NT2/D1 (cell line): ENCODE measurements at regions not wholly inside any gene's neighbourhood (a gene's known extent, or its start where the extent isn't known, plus 50 kb on each side); places are given as distances from the start of the nearest gene placed in this dataset.

Source experiments
- DNase-seq: peaks from one replicate; pipeline ENCODE4 v3.0.0-alpha.2; 2011; ENCODE audit warnings: low read depth, low spot score
- H3K27me3 ChIP-seq: 2 replicates; pipeline ENCODE4 v1.6.0; 2011; ENCODE audit warnings: mild to moderate bottlenecking; ENCODE audit not compliant: insufficient read length, insufficient read depth
- H3K36me3 ChIP-seq: 2 replicates; pipeline ENCODE4 v1.6.1; 2011; ENCODE audit warnings: mild to moderate bottlenecking, low read length, mixed read lengths; ENCODE audit not compliant: insufficient read depth, insufficient read length
- H3K4me1 ChIP-seq: 2 replicates; pipeline ENCODE4 v1.5.1; 2011; ENCODE audit not compliant: insufficient read depth, insufficient read length
- H3K4me3 ChIP-seq: 2 replicates; pipeline ENCODE4 v1.5.1; 2011; ENCODE audit warnings: low read depth; ENCODE audit not compliant: insufficient read length
- H3K9ac ChIP-seq: 2 replicates; pipeline ENCODE4 v1.6.0; 2011; ENCODE audit warnings: low read depth; ENCODE audit not compliant: insufficient read length
- H3K9me3 ChIP-seq: 2 replicates; pipeline ENCODE4 v1.5.1; 2011; ENCODE audit warnings: mild to moderate bottlenecking, low read length; ENCODE audit not compliant: insufficient read depth
- SUZ12 ChIP-seq: IDR thresholded peaks from 2 replicates; pipeline ENCODE4 v1.6.1; 2011; ENCODE audit not compliant: insufficient read length, insufficient read depth; ENCODE audit errors: extremely low read depth
- YY1 ChIP-seq: IDR thresholded peaks from 2 replicates; pipeline ENCODE4 v1.6.1; 2011; ENCODE audit not compliant: insufficient read length, insufficient read depth
- ZNF274 ChIP-seq: IDR thresholded peaks from 2 replicates; pipeline ENCODE4 v1.6.1; 2011; ENCODE audit warnings: mild to moderate bottlenecking, low read depth, low read length

DNA sequence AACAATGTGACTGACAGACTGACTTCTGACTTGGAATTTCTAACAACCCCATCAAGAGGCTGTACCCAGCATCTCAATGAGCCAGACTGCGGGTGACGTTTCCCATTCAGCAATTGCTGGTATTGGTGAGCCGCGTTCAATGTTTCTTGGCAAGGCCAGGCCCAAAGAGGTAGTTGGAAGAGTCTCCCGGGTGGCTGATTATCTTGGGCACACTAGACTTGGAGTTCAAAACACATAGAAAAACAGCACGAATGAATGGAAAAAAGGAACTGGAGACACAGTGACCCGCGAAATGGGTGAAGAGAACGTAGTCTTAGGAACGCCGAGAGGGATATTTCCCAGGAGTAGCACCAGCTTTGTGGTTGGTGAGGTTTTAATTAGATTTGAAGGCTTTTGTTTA is 81.1 kb upstream of the SLC22A11 start:
- no peak for DNase-seq
- TF ChIP-seq ZNF274 (no peak), YY1 (no peak), SUZ12 (no peak)
- H3K27me3 ChIP-seq, result no peaks in the 10 kb centered on the region

DNA sequence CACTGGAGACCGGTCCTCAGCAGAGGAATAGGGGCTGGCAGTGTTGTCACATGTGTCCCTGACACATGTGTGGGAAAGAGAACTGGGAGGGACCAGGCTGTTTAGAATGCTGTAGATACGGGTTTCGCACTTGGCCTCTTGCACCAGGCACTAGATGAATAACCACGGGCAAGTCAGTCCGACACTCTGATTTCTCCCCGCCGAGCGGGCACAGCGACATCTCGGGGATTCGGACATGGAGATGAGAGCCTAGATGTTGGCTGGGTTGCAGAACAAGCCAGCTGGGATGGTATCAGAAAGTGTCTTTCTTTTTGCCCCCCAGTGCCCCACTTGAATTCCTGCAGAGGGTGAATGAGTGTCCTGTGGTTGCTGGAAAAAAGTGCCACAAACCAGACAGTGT is 80.6 kb upstream of the SLC22A11 start:
- Histone ChIP-seq H3K36me3 (no peaks in the 10 kb centered on the region), H3K9me3 (no peaks in the 10 kb centered on the region), H3K4me3 (no peak overlapping the region), H3K9ac (no peak overlapping the region), H3K4me1 (peaks cover 14% of the 10 kb centered on the region), H3K27me3 (no peaks in the 10 kb centered on the region)
- TF ChIP-seq SUZ12 (no peak), YY1 (no peak), ZNF274 (no peak)
- DNase-seq, result no peak

More for the DNA sequence above, 81.1 kb upstream of the SLC22A11 start:
- H3K9me3 ChIP-seq, result no peaks in the 10 kb centered on the region
- no peak overlapping the region for H3K4me3 ChIP-seq
- H3K9ac ChIP-seq, result no peak overlapping the region
- peaks cover 14% of the 10 kb centered on the region for H3K4me1 ChIP-seq
- no peaks in the 10 kb centered on the region for H3K36me3 ChIP-seq

- peaks cover 14% of the 10 kb centered on the region for H3K4me1 ChIP-seq
- no peak for TF ChIP-seq ZNF274
- TF ChIP-seq YY1, result no peak
- TF ChIP-seq SUZ12, result no peak
Measured at GRCh38 chr11:64476881-64477280, 78.9 kb upstream of the SLC22A11 start.

DNA sequence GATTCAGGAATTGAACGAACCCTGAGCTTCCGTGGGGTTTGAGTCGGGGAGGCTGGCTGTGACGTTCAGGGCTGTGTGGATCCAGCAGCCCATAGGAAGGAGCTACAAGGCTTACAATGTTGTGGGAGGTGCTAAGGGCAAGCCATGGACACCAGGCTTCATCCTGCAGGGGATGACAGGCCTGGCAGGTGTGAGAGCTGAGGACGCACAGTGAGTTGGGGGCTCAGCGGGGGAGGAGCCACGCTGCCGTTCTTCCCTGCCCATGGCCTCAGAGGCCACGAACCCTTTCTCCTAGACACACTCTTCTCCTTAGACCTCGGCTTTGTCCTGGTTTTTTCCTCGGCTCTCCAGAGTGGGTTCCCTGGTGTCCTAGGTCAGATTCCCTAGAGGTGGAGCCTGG is 78.1 kb upstream of the SLC22A11 start:
- no peaks in the 10 kb centered on the region for H3K9me3 ChIP-seq
- TF ChIP-seq YY1 (no peak), SUZ12 (no peak), ZNF274 (no peak)
- no peak overlapping the region for H3K4me3 ChIP-seq
- no peaks in the 10 kb centered on the region for H3K36me3 ChIP-seq
- H3K4me1 ChIP-seq, result peaks cover 14% of the 10 kb centered on the region
- H3K9ac ChIP-seq, result no peak overlapping the region
- H3K27me3 ChIP-seq, result no peaks in the 10 kb centered on the region
- DNase-seq, result no peak

More at GRCh38 chr11:64476881-64477280, 78.9 kb upstream of the SLC22A11 start:
- H3K9ac ChIP-seq, result no peak overlapping the region
- H3K4me3 ChIP-seq, result no peak overlapping the region
- H3K36me3 ChIP-seq, result no peaks in the 10 kb centered on the region
- no peaks in the 10 kb centered on the region for H3K9me3 ChIP-seq
- no peak for DNase-seq
- H3K27me3 ChIP-seq, result no peaks in the 10 kb centered on the region

DNA sequence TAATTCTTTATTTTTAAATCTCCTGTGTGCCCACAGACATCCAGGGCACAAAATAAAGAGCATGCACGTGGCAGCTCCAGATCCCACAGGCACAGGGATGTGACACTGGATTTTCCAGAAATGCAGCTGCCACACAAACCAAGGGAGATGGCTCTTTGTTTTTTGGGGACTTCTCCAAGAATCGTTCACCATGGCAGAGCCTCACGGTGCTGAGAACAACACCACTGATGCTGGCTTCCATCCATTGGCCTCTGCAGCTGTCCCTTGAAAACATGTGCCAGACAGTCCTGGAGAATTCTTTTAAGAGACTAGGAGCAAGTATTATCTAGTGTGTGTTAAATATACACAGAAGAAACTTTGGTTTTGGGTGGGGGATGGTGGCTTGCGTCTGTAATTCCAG is 73.2 kb upstream of the SLC22A11 start:
- DNase-seq, result no peak
- Histone ChIP-seq H3K4me3 (no peak overlapping the region), H3K9me3 (no peaks in the 10 kb centered on the region), H3K9ac (no peak overlapping the region), H3K27me3 (no peaks in the 10 kb centered on the region), H3K36me3 (no peaks in the 10 kb centered on the region), H3K4me1 (peaks cover 5% of the 10 kb centered on the region)
- TF ChIP-seq SUZ12 (no peak), ZNF274 (no peak), YY1 (no peak)

- Histone ChIP-seq H3K9me3 (no peaks in the 10 kb centered on the region), H3K9ac (no peak overlapping the region), H3K27me3 (peaks cover 1% of the 10 kb centered on the region), H3K4me3 (no peak overlapping the region), H3K36me3 (no peaks in the 10 kb centered on the region), H3K4me1 (no peaks in the 10 kb centered on the region)
- DNase-seq, result no peak
- TF ChIP-seq ZNF274 (no peak), YY1 (no peak), SUZ12 (no peak)
Measured at GRCh38 chr11:64484191-64485022, 71.3 kb upstream of the SLC22A11 start.

- Histone ChIP-seq H3K9me3 (no peaks in the 10 kb centered on the region), H3K36me3 (no peaks in the 10 kb centered on the region), H3K27me3 (peaks cover 6% of the 10 kb centered on the region), H3K4me3 (no peak overlapping the region), H3K9ac (no peak overlapping the region), H3K4me1 (peaks cover 4% of the 10 kb centered on the region)
- no peak for TF ChIP-seq YY1
- TF ChIP-seq ZNF274, result no peak
- TF ChIP-seq SUZ12, result no peak
- no peak for DNase-seq
Measured at GRCh38 chr11:64485074-64485473, 70.7 kb upstream of the SLC22A11 start.
